H1 (cell line): ENCODE measurements at regions not wholly inside any gene's neighbourhood (a gene's known extent, or its start where the extent isn't known, plus 50 kb on each side); places are given as distances from the start of the nearest gene placed in this dataset.
"Not testable (repeated sequence)": the region's sequence is repeated elsewhere in the genome, so short reads cannot be mapped to it uniquely, and the experiment has no call there.

Experiments used
- CTCF ChIA-PET: fragments of 300-600 bp; sonication (Branson Sonifier 250); formaldehyde crosslinking; loops from one replicate; lab custom pipeline; 2021; ENCODE audit not compliant: partially characterized antibody; lab: Charles Lee
- POLR2A ChIA-PET: fragments of 300-600 bp; sonication (Branson Sonifier 250); formaldehyde crosslinking; loops from one replicate; lab custom pipeline; 2021; ENCODE audit warnings: inconsistent platforms; ENCODE audit not compliant: partially characterized antibody; lab: Charles Lee
- DNase-seq, 2 experiments: peaks; one replicate each; pipeline versions ENCODE4 v3.0.0 to v3.0.0-alpha.2; 2010 to 2022; ENCODE audit warnings: low spot score in 2 of 2, low read depth in 1 of 2, mixed read lengths in 1 of 2
- FAIRE-seq: peaks from 2 replicates; lab custom pipeline; 2011; peaks lifted over from hg19 to GRCh38; lab: Jason Lieb, UNC
- H2AFZ ChIP-seq: 2 replicates; pipeline ENCODE4 v1.8.1; 2012; ENCODE audit warnings: low read length, inconsistent platforms
- H2AK5ac ChIP-seq: 2 replicates; pipeline ENCODE4 v1.6.1; 2013; ENCODE audit warnings: low read depth, low read length
- H2BK120ac ChIP-seq: replicated peaks from 2 replicates; pipeline ENCODE3; 2013; ENCODE audit warnings: low read depth, low read length, inconsistent platforms
- H2BK12ac ChIP-seq: 2 replicates; pipeline ENCODE4 v1.6.1; 2013; ENCODE audit warnings: low read depth, low read length
- H2BK15ac ChIP-seq: 2 replicates; pipeline ENCODE4 v1.6.1; 2013; ENCODE audit warnings: low read length
- H2BK20ac ChIP-seq: 2 replicates; pipeline ENCODE4 v1.6.1; 2013; ENCODE audit warnings: low read length
- H2BK5ac ChIP-seq: 2 replicates; pipeline ENCODE4 v1.6.1; 2013; ENCODE audit warnings: low read depth, low read length
- H3K14ac ChIP-seq: 2 replicates; pipeline ENCODE4 v1.6.1; 2013; ENCODE audit warnings: inconsistent platforms; ENCODE audit not compliant: insufficient read length
- H3K18ac ChIP-seq: 2 replicates; pipeline ENCODE4 v1.6.1; 2013; ENCODE audit warnings: low read length; ENCODE audit errors: extremely low read depth
- H3K23ac ChIP-seq: 2 replicates; pipeline ENCODE4 v1.6.1; 2013; ENCODE audit warnings: inconsistent platforms; ENCODE audit not compliant: insufficient read length
- H3K23me2 ChIP-seq: 2 replicates; pipeline ENCODE4 v1.6.1; 2013; ENCODE audit warnings: low read depth, low read length
- H3K27ac ChIP-seq: 2 replicates; pipeline ENCODE4 v1.6.1; 2011; ENCODE audit warnings: low read depth, low read length, inconsistent platforms
- H3K27me3 ChIP-seq, 4 experiments: replicated peaks in 1 of 4; 1 replicate in 1 of 4; 2 replicates in 3 of 4; pipeline versions ENCODE4 v1.6.1 to v1.8.1; 2011 to 2013; ENCODE audit warnings: low read length in 3 of 4, mild to moderate bottlenecking in 3 of 4, inconsistent platforms in 2 of 4, mixed read lengths in 2 of 4, moderate library complexity in 1 of 4; ENCODE audit not compliant: control insufficient read depth in 3 of 4, insufficient read depth in 3 of 4; ENCODE audit errors: extremely low read depth in 1 of 4
- H3K36me3 ChIP-seq, 4 experiments: 2 replicates each; pipeline versions ENCODE4 v1.6.1 to v1.8.1; 2011 to 2013; ENCODE audit warnings: mild to moderate bottlenecking in 4 of 4, low read length in 3 of 4, moderate library complexity in 2 of 4, control low read depth in 1 of 4, inconsistent platforms in 1 of 4; ENCODE audit not compliant: insufficient read depth in 4 of 4, control insufficient read depth in 2 of 4
- H3K4ac ChIP-seq: replicated peaks from 2 replicates; pipeline ENCODE3; 2013; ENCODE audit warnings: low read length, low read depth, mixed read lengths, inconsistent platforms; ENCODE audit not compliant: insufficient read length
- H3K4me1 ChIP-seq, 4 experiments: replicated peaks in 1 of 4; 1 replicate in 1 of 4; 2 replicates in 3 of 4; pipeline versions ENCODE4 v1.6.1 to v1.8.1; 2011 to 2013; ENCODE audit warnings: low read length in 3 of 4, inconsistent platforms in 2 of 4, mixed read lengths in 1 of 4; ENCODE audit not compliant: insufficient read depth in 4 of 4, control insufficient read depth in 3 of 4
- H3K4me2 ChIP-seq, 2 experiments: 2 replicates each; pipeline versions ENCODE4 v1.6.1 to v1.8.1; 2011 to 2013; ENCODE audit warnings: low read depth in 2 of 2, low read length in 2 of 2, control low read depth in 1 of 2, inconsistent platforms in 1 of 2, mild to moderate bottlenecking in 1 of 2; ENCODE audit not compliant: insufficient read depth in 1 of 2
- H3K4me3 ChIP-seq, 4 experiments: fragments of 200-600, 300-600 bp in 1 of 4; sonication (generic), shearing (Covaris generic), sonication (Bioruptor Twin) in 1 of 4; 2 replicates each; pipeline versions ENCODE4 v1.5.1 to v1.8.1; 2011 to 2016; ENCODE audit warnings: low read length in 4 of 4, low read depth in 3 of 4, control low read depth in 2 of 4, inconsistent platforms in 2 of 4, mild to moderate bottlenecking in 2 of 4, mixed read lengths in 1 of 4, moderate library complexity in 1 of 4; ENCODE audit not compliant: insufficient read depth in 2 of 4; ENCODE audit errors: extremely low read depth in 1 of 4
- H3K56ac ChIP-seq: replicated peaks from 2 replicates; pipeline ENCODE3; 2013; ENCODE audit warnings: low read depth, mild to moderate bottlenecking, mixed read lengths, low read length, inconsistent platforms; ENCODE audit not compliant: insufficient read length
- H3K79me1 ChIP-seq: 2 replicates; pipeline ENCODE4 v1.6.1; 2013; ENCODE audit warnings: low read depth, low read length, control low read depth
- H3K79me2 ChIP-seq, 2 experiments: 2 replicates each; pipeline versions ENCODE4 v1.6.1 to v1.8.1; 2012 to 2013; ENCODE audit warnings: low read length in 2 of 2, mild to moderate bottlenecking in 2 of 2, inconsistent platforms in 1 of 2; ENCODE audit not compliant: insufficient read depth in 2 of 2, control insufficient read depth in 1 of 2
- H3K9ac ChIP-seq, 4 experiments: replicated peaks in 1 of 4; 1 replicate in 1 of 4; 2 replicates in 3 of 4; pipeline versions ENCODE4 v1.6.1 to v1.8.1; 2011 to 2013; ENCODE audit warnings: low read depth in 3 of 4, low read length in 3 of 4, control low read depth in 2 of 4, mild to moderate bottlenecking in 2 of 4, moderate library complexity in 2 of 4, inconsistent platforms in 1 of 4; ENCODE audit errors: extremely low read depth in 1 of 4
- H3K9me3 ChIP-seq, 2 experiments: 2 replicates each; pipeline versions ENCODE4 v1.6.1 to v1.8.1; 2012 to 2013; ENCODE audit warnings: mild to moderate bottlenecking in 2 of 2, moderate library complexity in 2 of 2, control low read depth in 1 of 2, inconsistent platforms in 1 of 2, low read depth in 1 of 2, low read length in 1 of 2, mixed read lengths in 1 of 2; ENCODE audit not compliant: insufficient read depth in 2 of 2
- H4K20me1 ChIP-seq, 2 experiments: replicated peaks in 1 of 2; 2 replicates each; pipeline versions ENCODE3 to v1.8.1; 2011 to 2013; ENCODE audit warnings: inconsistent platforms in 2 of 2, low read length in 2 of 2, mild to moderate bottlenecking in 1 of 2; ENCODE audit not compliant: insufficient read depth in 2 of 2, control insufficient read depth in 1 of 2
- H4K5ac ChIP-seq: 2 replicates; pipeline ENCODE4 v1.6.1; 2013; ENCODE audit warnings: low read length, low read depth, mixed read lengths, inconsistent platforms; ENCODE audit not compliant: insufficient read length
- H4K8ac ChIP-seq: 2 replicates; pipeline ENCODE4 v1.8.0; 2013; ENCODE audit warnings: mild to moderate bottlenecking, moderate library complexity, low read length, inconsistent platforms; ENCODE audit not compliant: insufficient read depth; ENCODE audit errors: extremely low read depth
- H4K91ac ChIP-seq: replicated peaks from 2 replicates; pipeline ENCODE3; 2013; ENCODE audit warnings: low read length, mixed read lengths, inconsistent platforms; ENCODE audit not compliant: insufficient read length
- WGBS, 2 experiments: shearing (Covaris generic) in 1 of 2; methylation state at CpG; one replicate each; pipeline versions ENCODE4 v1.1.6 to v1.1.7; 2013 to 2015; ENCODE audit warnings: low lambda C conversion rate in 2 of 2, mixed read lengths in 2 of 2, inconsistent platforms in 1 of 2, low coverage in 1 of 2, missing lambda C conversion rate in 1 of 2; ENCODE audit not compliant: insufficient replicate concordance in 2 of 2, insufficient coverage in 1 of 2, insufficient read length in 1 of 2; ENCODE audit errors: extremely low coverage in 1 of 2, missing lambda C conversion rate in 1 of 2; 5-methylcytosine and 5-hydroxymethylcytosine counted together

GRCh38 chr14:87360246-87360645 lies 632.7 kb downstream of the GALC start:
- H2BK5ac ChIP-seq, H4K91ac ChIP-seq, H2BK15ac ChIP-seq, H3K4me1 ChIP-seq, H3K4me2 ChIP-seq, H3K14ac ChIP-seq, H3K18ac ChIP-seq, FAIRE-seq, H2AK5ac ChIP-seq, H4K5ac ChIP-seq, POLR2A ChIA-PET, H3K36me3 ChIP-seq, H2BK120ac ChIP-seq, DNase-seq, H3K27me3 ChIP-seq, CTCF ChIA-PET, H3K9ac ChIP-seq, H3K4me3 ChIP-seq, H4K8ac ChIP-seq, H3K4ac ChIP-seq, H4K20me1 ChIP-seq, H3K9me3 ChIP-seq, H2AFZ ChIP-seq, H3K23ac ChIP-seq, H3K79me1 ChIP-seq, H3K27ac ChIP-seq, H3K56ac ChIP-seq, H2BK12ac ChIP-seq, H2BK20ac ChIP-seq, H3K23me2 ChIP-seq, H3K79me2 ChIP-seq: not testable (repeated sequence)
- 86% methylated on average over 8 of the region's 8 CpGs; no CpG with 5 or more reads in 1 of the 2 experiments for WGBS, 2 experiments
